COLO668 (cell line): ENCODE measurements at regions not wholly inside any gene's neighbourhood (a gene's known extent, or its start where the extent isn't known, plus 50 kb on each side); places are given as distances from the start of the nearest gene placed in this dataset.

Source experiments
- DNase-seq: peaks from one replicate; lab custom pipeline; 2025; ENCODE audit not compliant: unreplicated experiment; lab: John Stamatoyannopoulos, UW

- DNase-seq: no peak
Measured at GRCh38 chr12:17276196-17276595, 670.2 kb upstream of the LMO3 start.

- no peak for DNase-seq
Measured at GRCh38 chr12:17266856-17267255, 660.9 kb upstream of the LMO3 start.

- DNase-seq: no peak
Measured at GRCh38 chr12:17264603-17265002, 658.6 kb upstream of the LMO3 start.

GRCh38 chr12:17239874-17240273 is 633.9 kb upstream of the LMO3 start:
- no peak for DNase-seq

GRCh38 chr12:17235996-17236395 is 630.0 kb upstream of the LMO3 start:
- no peak for DNase-seq

- no peak for DNase-seq
Measured at GRCh38 chr12:17215759-17216570, 610.0 kb upstream of the LMO3 start.

GRCh38 chr12:17214929-17215328 is 609.0 kb upstream of the LMO3 start:
- DNase-seq: no peak

GRCh38 chr12:17206553-17206952 is 600.6 kb upstream of the LMO3 start:
- no peak for DNase-seq

- DNase-seq: no peak
Measured at GRCh38 chr12:17204289-17205054, 598.5 kb upstream of the LMO3 start.

- DNase-seq: no peak
Measured at GRCh38 chr12:17203497-17203896, 597.5 kb upstream of the LMO3 start.

GRCh38 chr12:17197971-17198370 is 592.0 kb upstream of the LMO3 start:
- no peak for DNase-seq

- DNase-seq: no peak
Measured at GRCh38 chr12:17192721-17193120, 586.8 kb upstream of the LMO3 start.

- DNase-seq: no peak
Measured at GRCh38 chr12:17169726-17170471, 563.9 kb upstream of the LMO3 start.

GRCh38 chr12:17159506-17160300 is 553.7 kb upstream of the LMO3 start:
- DNase-seq: no peak

GRCh38 chr12:17158201-17158600 is 552.2 kb upstream of the LMO3 start:
- no peak for DNase-seq

- DNase-seq: no peak
Measured at GRCh38 chr12:17151917-17152316, 546.0 kb upstream of the LMO3 start.

- no peak for DNase-seq
Measured at GRCh38 chr12:17148706-17149105, 542.7 kb upstream of the LMO3 start.

- no peak for DNase-seq
Measured at GRCh38 chr12:17142856-17143255, 536.9 kb upstream of the LMO3 start.

GRCh38 chr12:17139931-17140330 is 534.0 kb upstream of the LMO3 start:
- DNase-seq: no peak

GRCh38 chr12:17137396-17137795 is 531.4 kb upstream of the LMO3 start:
- no peak for DNase-seq

GRCh38 chr12:17134315-17134714 is 528.4 kb upstream of the LMO3 start:
- peak; percentile 2 for DNase-seq
